ENCODE measurements at regions not wholly inside any gene's neighbourhood (a gene's known extent, or its start where the extent isn't known, plus 50 kb on each side); places are given as distances from the start of the nearest gene placed in this dataset.

DNA sequence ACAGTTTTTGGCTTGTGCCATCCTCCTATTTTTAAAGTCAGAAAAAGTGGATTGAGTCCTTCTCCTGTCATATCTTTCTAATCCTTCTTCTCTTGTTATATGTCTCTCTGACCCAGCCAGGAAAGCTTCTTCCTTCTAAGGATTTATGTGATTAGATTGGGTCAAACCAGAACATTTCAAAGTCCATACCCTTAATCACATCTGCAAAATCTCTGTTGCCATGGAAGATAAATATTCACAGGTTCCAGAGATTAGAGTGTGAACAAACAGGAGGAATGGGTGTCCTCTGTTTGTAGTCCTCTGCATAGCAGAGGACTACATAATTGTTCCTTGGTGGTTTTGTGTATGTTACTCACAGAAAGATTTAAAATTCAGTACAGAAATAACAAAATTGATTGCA, 421.2 kb downstream of the EPHA5 start:
- TF ChIP-seq, protein P1, sequence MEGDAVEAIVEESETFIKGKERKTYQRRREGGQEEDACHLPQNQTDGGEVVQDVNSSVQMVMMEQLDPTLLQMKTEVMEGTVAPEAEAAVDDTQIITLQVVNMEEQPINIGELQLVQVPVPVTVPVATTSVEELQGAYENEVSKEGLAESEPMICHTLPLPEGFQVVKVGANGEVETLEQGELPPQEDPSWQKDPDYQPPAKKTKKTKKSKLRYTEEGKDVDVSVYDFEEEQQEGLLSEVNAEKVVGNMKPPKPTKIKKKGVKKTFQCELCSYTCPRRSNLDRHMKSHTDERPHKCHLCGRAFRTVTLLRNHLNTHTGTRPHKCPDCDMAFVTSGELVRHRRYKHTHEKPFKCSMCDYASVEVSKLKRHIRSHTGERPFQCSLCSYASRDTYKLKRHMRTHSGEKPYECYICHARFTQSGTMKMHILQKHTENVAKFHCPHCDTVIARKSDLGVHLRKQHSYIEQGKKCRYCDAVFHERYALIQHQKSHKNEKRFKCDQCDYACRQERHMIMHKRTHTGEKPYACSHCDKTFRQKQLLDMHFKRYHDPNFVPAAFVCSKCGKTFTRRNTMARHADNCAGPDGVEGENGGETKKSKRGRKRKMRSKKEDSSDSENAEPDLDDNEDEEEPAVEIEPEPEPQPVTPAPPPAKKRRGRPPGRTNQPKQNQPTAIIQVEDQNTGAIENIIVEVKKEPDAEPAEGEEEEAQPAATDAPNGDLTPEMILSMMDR (IDR thresholded peaks at IDR 0.05): no peak
- TF ChIP-seq POLR2A (IDR thresholded peaks at IDR 0.05) (no peak), POLR2AphosphoS5 (IDR thresholded peaks at IDR 0.05) (no peak)

Measured in breast epithelium (tissue), 3 donors.